ENCODE measurements at regions not wholly inside any gene's neighbourhood (a gene's known extent, or its start where the extent isn't known, plus 50 kb on each side); places are given as distances from the start of the nearest gene placed in this dataset.

GRCh38 chr7:125154930-125155329, 225.3 kb upstream of the POT1 start:
- intact Hi-C loops (cut with micrococcal nuclease), result no loop called here

- intact Hi-C loops (cut with micrococcal nuclease), result no loop called here
Observed at GRCh38 chr7:125149151-125149550, 219.5 kb upstream of the POT1 start.

DNA sequence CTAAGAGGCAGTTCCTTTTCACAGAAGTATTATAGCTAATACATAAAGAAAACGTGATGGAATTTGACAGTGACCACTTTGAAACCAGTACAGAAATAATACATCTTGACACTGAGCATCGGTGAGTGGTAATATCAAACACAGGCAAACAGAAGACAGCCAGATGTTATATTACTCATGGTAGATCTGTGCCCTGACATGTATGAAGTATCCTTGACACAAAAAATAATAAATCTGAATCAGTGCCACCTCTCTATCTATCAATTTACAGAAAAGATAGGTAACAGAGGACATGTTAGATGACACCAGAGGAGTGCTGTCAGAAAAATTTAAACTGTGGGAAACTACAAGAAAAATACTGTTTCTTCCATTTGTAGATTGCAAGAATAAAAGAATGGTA, 217.4 kb upstream of the POT1 start:
- intact Hi-C loops (cut with micrococcal nuclease), result no loop called here

DNA sequence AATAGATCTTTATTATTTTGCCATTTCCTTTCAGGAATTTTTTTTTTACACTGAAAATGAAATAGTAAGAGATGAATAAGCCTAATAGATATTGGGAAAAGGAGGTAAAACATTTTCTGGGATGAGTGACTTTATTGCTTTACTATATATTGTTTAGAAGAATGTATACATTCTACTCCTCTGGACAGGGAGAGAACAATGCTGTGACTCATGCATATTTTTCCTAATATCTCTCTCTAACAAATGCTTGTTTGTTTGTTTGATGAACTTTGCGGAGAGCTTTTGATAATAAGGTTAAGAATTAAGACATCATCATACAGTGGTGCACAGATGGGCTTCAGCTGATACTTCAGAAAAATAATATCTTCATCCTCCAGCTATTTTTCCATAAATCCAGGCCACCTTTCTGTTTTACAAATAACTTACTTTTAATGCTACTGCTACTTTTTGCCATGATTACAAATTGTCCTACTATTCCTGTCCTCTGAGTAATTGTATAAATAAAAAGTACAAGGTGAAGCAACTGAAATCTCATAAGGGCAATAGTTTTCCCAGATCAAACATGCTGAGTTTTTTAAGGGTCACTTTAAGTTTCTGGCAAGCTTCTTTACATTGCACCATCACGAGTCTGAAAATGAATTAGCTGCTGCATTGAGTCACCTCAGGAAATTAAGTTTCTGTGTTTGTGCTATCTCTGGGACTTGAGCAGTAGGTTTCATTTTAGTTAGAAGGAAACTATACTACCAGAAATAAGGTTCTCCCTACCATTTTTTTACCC, 207.3 kb upstream of the POT1 start:
- intact Hi-C loops (cut with micrococcal nuclease), result no loop called here

DNA sequence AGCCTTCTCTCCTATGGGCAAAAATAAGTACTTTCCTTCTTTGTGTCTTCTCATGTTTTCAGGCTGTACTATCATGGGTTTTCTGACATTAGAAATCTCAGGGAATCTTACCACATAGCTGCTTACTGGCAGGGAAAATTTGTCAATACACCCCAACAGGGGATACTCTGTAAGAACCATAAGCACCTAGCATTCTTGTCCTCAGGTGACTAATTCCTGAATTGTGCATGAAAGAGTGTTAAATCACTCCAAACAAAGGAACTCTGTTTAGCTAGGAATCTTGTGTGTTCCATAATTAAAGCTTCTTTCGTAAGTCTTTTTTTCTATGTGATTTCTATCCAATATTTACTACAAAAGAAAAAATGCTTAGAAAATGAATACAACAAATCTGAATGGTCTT, 206.7 kb upstream of the POT1 start:
- intact Hi-C loops (cut with micrococcal nuclease), result no loop called here

- intact Hi-C loops (cut with micrococcal nuclease), result no loop called here
Observed at GRCh38 chr7:125130173-125130572, 200.5 kb upstream of the POT1 start.

DNA sequence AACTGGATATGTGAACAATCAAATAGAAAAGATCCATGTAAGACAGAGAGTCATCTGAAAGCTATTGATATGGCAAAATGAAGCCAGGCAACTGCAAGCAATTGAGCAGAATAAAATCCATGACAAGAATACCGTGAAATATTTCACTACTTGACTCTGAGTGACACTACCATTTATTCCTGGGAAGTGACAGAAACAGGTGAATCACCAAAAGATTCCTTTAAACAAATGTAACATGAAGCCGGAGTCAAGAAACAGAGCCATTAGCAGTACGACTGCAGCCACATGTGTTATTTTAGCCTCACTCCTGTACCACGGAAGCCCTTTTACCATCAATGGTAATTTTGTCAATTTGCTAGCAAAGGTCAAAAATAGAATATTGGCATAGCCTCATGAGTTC, 197.7 kb upstream of the POT1 start:
- intact Hi-C loops (cut with micrococcal nuclease), result no loop called here

DNA sequence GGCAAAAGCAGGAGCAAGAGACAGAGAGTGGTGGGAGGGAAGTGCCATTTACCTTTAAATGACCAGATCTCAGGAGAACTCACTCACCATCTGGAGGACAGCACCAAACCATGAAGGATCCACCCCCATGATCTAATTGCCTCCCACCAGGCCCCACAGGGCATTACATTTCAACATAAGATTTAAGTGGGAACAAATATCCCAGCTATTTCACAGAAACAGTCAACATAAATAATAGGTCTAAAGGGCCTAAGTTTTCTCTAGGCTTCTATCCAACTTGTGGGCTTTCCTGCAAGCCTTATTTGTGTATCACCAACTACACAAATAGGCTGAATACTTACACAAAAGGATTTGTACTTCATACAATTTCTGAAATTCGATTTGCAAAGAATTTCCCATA, 196.8 kb upstream of the POT1 start:
- intact Hi-C loops (cut with micrococcal nuclease), result no loop called here

GRCh38 chr7:125125315-125125714, 195.7 kb upstream of the POT1 start:
- intact Hi-C loops (cut with micrococcal nuclease), result no loop called here

DNA sequence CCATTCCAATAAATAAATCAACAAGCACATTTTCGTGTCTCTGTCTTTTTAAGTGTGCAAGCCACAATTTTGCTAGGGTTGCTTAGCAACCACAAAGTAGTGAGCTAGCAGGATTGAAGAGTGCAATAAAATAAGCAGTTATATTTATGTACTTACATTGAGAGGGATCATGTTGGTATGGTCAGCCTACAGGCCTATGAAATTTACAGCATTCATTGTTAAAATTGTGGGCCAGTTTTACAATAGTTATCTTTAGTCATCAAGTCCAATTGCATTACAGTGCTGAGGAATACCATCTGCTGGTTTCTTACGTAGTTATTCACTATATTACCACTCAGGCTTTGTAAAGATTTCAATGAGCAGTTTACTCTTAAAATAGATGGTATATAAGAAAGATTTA, 192.5 kb upstream of the POT1 start:
- intact Hi-C loops (cut with micrococcal nuclease), result no loop called here

- intact Hi-C loops (cut with micrococcal nuclease), result no loop called here
Observed at GRCh38 chr7:125119559-125120115, 190.0 kb upstream of the POT1 start.

- intact Hi-C loops (cut with micrococcal nuclease), result no loop called here
Observed at GRCh38 chr7:125118444-125118843, 188.8 kb upstream of the POT1 start.

DNA sequence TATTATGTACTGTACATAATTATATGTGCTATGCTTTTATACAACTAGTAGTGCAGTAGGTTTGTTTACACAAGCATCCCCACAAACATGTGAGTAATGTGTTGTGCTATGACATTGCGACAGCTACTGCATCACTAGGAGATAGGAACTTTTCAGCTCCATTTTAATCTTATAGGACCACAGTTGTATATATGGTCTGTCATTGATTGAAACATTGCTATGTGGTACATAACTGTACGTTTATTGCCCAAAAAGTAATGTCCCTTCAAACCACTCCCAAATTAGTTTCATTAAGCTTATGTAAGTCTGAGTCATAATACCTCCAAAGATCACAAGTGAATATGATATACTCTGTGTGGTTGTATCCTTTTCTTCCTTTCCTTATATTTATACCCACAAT, 183.2 kb upstream of the POT1 start:
- intact Hi-C loops (cut with micrococcal nuclease), result no loop called here

GRCh38 chr7:125099519-125099918, 169.9 kb upstream of the POT1 start:
- intact Hi-C loops (cut with micrococcal nuclease), result no loop called here

GRCh38 chr7:125098377-125098970, 168.8 kb upstream of the POT1 start:
- intact Hi-C loops (cut with micrococcal nuclease), result no loop called here

DNA sequence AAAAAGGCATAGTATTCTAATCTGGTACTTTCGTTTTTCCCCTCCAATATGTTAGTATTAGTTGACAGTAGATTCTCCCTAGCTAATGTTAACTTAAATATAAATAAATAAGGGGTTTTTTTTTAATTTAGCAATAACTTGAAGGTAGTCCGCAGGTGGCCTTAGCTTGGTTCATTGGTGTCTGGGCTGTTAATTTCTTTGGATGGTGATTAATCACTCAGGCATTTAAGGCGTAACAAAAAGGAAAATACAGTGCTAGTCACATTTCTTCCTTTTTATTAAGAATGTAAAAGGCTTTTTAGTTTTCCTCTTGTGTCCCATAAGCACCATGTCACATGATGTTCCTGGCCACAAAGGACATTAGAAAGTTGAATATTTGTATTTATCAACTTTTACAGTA, 161.0 kb upstream of the POT1 start:
- intact Hi-C loops (cut with micrococcal nuclease), result no loop called here

GRCh38 chr7:125089171-125089570, 159.5 kb upstream of the POT1 start:
- intact Hi-C loops (cut with micrococcal nuclease), result no loop called here

DNA sequence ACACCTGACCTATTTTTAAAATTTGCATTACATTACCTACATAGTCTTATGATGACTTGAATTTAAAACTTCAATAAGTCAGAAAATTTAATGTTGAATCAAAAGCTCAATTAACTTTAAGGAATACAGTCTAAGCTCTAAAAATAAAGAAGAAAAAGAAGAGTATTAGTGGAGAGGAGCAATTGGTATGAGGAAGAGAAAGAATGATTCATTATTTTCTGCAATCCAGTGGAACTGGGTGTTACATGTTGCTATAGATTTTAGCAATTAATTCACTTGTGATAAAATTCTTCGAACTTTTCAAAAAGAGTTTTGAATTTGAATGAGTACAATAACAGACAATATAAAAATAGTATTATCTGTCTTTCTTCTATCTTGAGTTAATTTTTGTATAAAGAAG, 158.9 kb upstream of the POT1 start:
- intact Hi-C loops (cut with micrococcal nuclease), result no loop called here

DNA sequence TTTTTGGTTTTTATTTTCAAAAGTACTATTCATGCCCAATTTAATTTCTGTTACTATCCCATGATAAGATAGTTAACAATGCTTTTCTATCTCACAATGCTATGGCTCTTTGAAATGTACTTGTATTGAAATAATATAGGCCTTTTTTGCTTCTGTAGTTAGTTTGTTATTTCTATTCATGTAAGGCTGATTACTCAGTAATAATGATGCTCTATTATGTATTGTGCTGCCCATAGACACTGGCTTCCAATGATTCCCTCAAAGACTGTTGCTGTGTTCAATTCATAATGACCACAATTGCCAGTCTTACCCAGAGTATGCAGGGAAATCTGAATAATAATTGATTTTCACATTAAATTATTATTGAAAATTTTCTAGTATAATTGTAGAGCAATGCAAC, 155.5 kb upstream of the POT1 start:
- intact Hi-C loops (cut with micrococcal nuclease), result no loop called here

DNA sequence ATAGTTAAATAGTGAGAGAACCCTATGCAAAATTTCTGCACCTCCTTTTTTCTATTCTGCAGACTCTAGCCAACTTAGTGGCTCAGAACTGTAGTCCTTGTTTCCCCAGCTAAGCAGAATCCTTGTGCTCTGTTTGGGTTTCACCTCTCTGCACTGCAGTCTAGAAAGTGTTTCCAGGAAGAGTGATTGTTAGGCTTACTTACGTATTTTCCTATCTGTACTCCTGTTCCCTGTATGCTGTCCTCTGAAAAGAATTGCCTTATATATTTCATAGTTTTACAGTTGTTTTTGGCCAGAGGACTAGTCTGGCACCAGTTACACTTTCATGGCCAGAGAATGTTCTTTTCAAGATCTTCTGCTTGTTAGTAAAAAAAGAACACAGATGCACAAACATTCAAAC, 154.6 kb upstream of the POT1 start:
- intact Hi-C loops (cut with micrococcal nuclease), result no loop called here

DNA sequence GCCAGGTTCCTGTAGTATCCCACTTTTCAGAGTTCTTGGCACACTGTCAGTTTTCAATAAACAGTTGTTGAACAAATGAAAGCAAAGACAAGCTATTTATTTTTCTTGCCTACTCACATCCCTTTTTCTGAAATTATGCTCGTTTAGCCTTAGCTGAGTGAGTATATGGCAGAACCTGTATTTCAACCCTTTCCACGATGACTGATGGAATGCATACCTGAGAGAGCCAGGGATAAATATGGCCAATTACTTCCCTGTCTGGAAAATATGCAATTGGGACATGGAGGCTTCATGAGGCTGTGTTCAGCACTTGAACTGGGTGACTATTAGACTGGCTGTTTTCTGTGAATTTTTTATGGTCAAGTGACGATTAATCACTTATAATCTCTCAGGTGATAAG, 144.5 kb upstream of the POT1 start:
- intact Hi-C loops (cut with micrococcal nuclease), result no loop called here

GRCh38 chr7:125065546-125065945, 135.9 kb upstream of the POT1 start:
- intact Hi-C loops (cut with micrococcal nuclease), result no loop called here

DNA sequence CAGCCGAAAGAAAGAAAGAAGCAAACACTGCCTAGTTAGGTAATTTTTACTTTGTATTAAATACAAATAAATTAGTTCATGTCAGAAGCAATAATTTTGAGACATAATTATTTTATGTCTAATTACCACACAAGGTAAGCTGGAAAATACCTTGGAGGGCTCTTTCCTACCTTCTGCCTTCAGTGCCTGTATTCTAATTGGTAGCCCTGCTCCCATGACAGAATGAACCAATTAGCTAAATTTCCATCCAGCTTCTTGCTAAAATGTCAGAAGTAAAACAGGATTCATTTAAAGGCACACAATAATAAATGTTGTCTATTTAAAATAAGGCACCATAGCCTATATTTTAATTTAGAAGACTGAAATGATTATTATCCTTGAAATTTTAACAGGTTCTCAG, 135.4 kb upstream of the POT1 start:
- intact Hi-C loops (cut with micrococcal nuclease), result no loop called here
